Left lung (tissue), 4 donors: ENCODE measurements at regions not wholly inside any gene's neighbourhood (a gene's known extent, or its start where the extent isn't known, plus 50 kb on each side); places are given as distances from the start of the nearest gene placed in this dataset.
"Not testable (repeated sequence)": the region's sequence is repeated elsewhere in the genome, so short reads cannot be mapped to it uniquely, and the experiment has no call there.

Experiments used
- ATAC-seq: fragments of 200-7000 bp; cut with Tn5 transposase; one replicate; pipeline ENCODE4 v1.9.1; 2020; ENCODE audit warnings: moderate library complexity
- DNase-seq, 4 donors: peaks; one replicate each; pipeline ENCODE4 v3.0.0-alpha.2; 2013 to 2020
- H3K27ac ChIP-seq, 2 donors: fragments of 200-600 bp; sonication (generic) in 1 of 2; one replicate each; pipeline versions ENCODE4 v1.5.0 to v1.8.0; 2020 to 2021
- H3K27me3 ChIP-seq, 2 donors: fragments of 200-600 bp; sonication (generic) in 1 of 2; one replicate each; pipeline versions ENCODE4 v1.5.0 to v1.8.0; 2020 to 2021
- H3K36me3 ChIP-seq, 2 donors: fragments of 200-600 bp; sonication (generic) in 1 of 2; one replicate each; pipeline versions ENCODE4 v1.5.0 to v1.8.0; 2020 to 2021
- H3K4me1 ChIP-seq, 2 donors: fragments of 200-600 bp; one replicate each; pipeline ENCODE4 v1.8.0; 2021
- H3K4me3 ChIP-seq, 2 donors: fragments of 200-600 bp; sonication (generic) in 1 of 2; one replicate each; pipeline versions ENCODE4 v1.5.0 to v1.8.0; 2020 to 2021; ENCODE audit warnings: mild to moderate bottlenecking in 1 of 2
- H3K9me3 ChIP-seq, 2 donors: fragments of 200-600 bp; sonication (generic) in 1 of 2; one replicate each; pipeline versions ENCODE4 v1.5.0 to v1.8.0; 2020 to 2021
- CTCF ChIP-seq, 2 donors: fragments of 200-600 bp; sonication (generic) in 1 of 2; IDR thresholded peaks; one replicate each; pipeline versions ENCODE4 v1.5.0 to v1.8.0; 2021; ENCODE audit warnings: antibody characterized with exemption in 2 of 2
- intact Hi-C, 2 donors: fragments of 100-400 bp; cut with DNase I; formaldehyde crosslinking; loops; one replicate each; pipeline versions ENCODE4 v1.11.2 to v1.14.2; 2022
- donor health status: DM: no; HTN: yes; CAD: no.
- donor health status: DM: no; HTN: no; CAD: no.

- H3K4me3 ChIP-seq: no peak overlapping the region
Observed at GRCh38 chr4:159791334-159791733, 688.5 kb downstream of the RAPGEF2 start.

DNA sequence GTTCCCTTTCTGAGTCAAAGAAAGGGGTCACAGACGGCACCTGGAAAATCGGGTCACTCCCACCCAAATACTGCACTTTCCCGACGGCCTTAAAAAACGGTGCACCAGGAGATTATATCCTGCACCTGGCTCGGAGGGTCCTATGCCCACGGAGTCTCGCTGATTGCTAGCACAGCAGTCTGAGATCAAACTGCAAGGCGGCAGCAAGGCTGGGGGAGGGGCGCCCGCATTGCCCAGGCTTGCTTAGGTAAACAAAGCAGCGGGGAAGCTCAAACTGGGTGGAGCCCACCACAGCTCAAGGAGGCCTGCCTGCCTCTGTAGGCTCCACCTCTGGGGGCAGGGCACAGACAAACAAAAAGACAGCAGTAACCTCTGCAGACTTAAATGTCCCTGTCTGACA lies 701.7 kb downstream of the RAPGEF2 start:
- H3K27me3 ChIP-seq, intact Hi-C loops, H3K36me3 ChIP-seq, ATAC-seq, H3K9me3 ChIP-seq, H3K27ac ChIP-seq, H3K4me3 ChIP-seq, H3K4me1 ChIP-seq: not testable (repeated sequence)
- peak in 1 of 4 donors; percentile 40 for DNase-seq

More at GRCh38 chr4:159791334-159791733, 688.5 kb downstream of the RAPGEF2 start:
- no peak for DNase-seq
- H3K4me1 ChIP-seq: no peaks in the 10 kb centered on the region
- no peak for ATAC-seq
- no peaks in the 10 kb centered on the region for H3K27me3 ChIP-seq
- no peaks in the 10 kb centered on the region for H3K9me3 ChIP-seq
- no peak overlapping the region for H3K27ac ChIP-seq
- H3K36me3 ChIP-seq: no peaks in the 10 kb centered on the region
- no peak for TF ChIP-seq CTCF (IDR thresholded peaks at IDR 0.05)
- intact Hi-C loops: no loop called here

DNA sequence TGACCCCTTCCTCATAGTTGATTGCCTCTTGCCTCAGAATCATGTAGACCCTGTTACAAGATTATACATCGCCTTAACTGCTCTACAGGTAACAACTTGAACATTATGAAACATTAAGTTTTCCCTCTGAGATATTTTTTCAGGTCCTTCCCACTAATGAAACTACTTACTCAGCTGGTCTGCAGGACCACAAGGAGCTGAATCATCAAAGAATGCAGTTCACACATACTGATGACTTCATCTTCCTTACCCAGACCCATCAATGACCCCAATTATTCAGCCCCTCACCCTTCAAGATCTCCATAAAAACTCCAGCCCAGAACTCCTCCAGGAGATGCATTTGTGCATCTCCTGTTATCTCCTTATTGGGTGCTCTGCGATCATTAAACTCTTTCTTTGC lies 720.9 kb downstream of the RAPGEF2 start:
- H3K27me3 ChIP-seq: no peaks in the 10 kb centered on the region
- no peak for TF ChIP-seq CTCF (IDR thresholded peaks at IDR 0.05)
- no peaks in the 10 kb centered on the region for H3K4me1 ChIP-seq
- H3K36me3 ChIP-seq: no peaks in the 10 kb centered on the region
- ATAC-seq: no peak
- H3K27ac ChIP-seq: no peak overlapping the region
- no peak for DNase-seq
- no peak overlapping the region for H3K4me3 ChIP-seq
- intact Hi-C loops: no loop called here
- H3K9me3 ChIP-seq: peaks cover 0 to 5% of the 10 kb centered on the region in 2 donors

DNA sequence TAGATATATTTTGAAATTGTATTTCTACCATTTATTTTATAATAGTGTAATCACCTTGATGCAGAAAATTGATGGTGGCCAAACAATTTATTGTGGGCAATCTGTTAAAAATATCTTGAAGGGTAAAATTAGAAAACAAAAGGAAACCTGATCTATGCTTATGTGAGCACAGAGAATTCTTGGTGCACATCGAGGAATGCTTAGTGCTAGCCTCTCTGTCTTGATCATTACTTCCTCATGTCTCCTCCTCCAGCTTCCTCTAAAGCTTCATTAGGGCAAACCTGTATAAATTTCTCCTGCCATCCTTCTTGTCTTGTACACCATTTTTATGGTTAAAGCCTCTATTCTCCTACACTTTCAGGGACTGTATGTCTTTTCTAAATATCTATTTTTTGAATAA lies 725.8 kb downstream of the RAPGEF2 start:
- H3K27me3 ChIP-seq: no peaks in the 10 kb centered on the region
- no peaks in the 10 kb centered on the region for H3K4me1 ChIP-seq
- DNase-seq (no peak), ATAC-seq (no peak)
- H3K9me3 ChIP-seq: no peaks in the 10 kb centered on the region
- intact Hi-C loops: no loop called here
- H3K36me3 ChIP-seq: no peaks in the 10 kb centered on the region
- H3K4me3 ChIP-seq: no peak overlapping the region
- no peak for TF ChIP-seq CTCF (IDR thresholded peaks at IDR 0.05)
- no peak overlapping the region for H3K27ac ChIP-seq

- H3K27me3 ChIP-seq: no peaks in the 10 kb centered on the region
- ATAC-seq (no peak), DNase-seq (no peak)
- H3K36me3 ChIP-seq: no peaks in the 10 kb centered on the region
- TF ChIP-seq CTCF (IDR thresholded peaks at IDR 0.05): no peak
- intact Hi-C loops: no loop called here
- H3K9me3 ChIP-seq: no peaks in the 10 kb centered on the region
- no peaks in the 10 kb centered on the region for H3K4me1 ChIP-seq
- H3K4me3 ChIP-seq: no peak overlapping the region
- H3K27ac ChIP-seq: no peak overlapping the region
Observed at GRCh38 chr4:159829184-159829583, 726.3 kb downstream of the RAPGEF2 start.

DNA sequence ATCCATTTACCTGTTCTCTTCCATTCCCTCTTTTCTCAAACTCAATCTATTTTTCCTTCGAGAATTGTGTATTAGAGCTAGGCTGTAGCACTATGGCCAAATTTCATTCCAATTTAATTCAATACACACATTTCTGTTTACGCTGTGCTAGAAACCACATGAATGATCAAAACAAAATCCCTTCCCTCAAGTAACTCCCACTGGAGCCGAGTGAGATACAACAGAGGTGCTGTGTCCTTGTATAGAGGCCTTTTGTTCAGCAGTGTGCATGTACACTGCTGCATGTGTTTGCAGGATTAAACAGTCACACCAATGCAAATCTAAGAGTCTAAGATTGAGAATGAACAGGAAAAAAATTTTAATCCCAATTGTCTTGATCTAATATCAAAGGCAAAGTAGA lies 734.2 kb downstream of the RAPGEF2 start:
- H3K4me1 ChIP-seq: no peaks in the 10 kb centered on the region
- H3K27me3 ChIP-seq: no peaks in the 10 kb centered on the region
- H3K9me3 ChIP-seq: peaks cover 0 to 2% of the 10 kb centered on the region in 2 donors
- H3K36me3 ChIP-seq: no peaks in the 10 kb centered on the region
- TF ChIP-seq CTCF (IDR thresholded peaks at IDR 0.05): no peak
- intact Hi-C loops: no loop called here
- DNase-seq: no peak
- no peak overlapping the region for H3K27ac ChIP-seq
- no peak overlapping the region for H3K4me3 ChIP-seq
- no peak for ATAC-seq
